SK-N-MC (cell line): ENCODE measurements at regions not wholly inside any gene's neighbourhood (a gene's known extent, or its start where the extent isn't known, plus 50 kb on each side); places are given as distances from the start of the nearest gene placed in this dataset.

Source experiments
- EZH2 ChIP-seq: fragments of 200-600 bp; sonication (generic); IDR thresholded peaks from one replicate; pipeline ENCODE4 v1.6.1; 2017; ENCODE audit warnings: antibody characterized with exemption
- FOXP2 ChIP-seq: optimal IDR thresholded peaks from 2 replicates; pipeline ENCODE3; 2011; ENCODE audit warnings: mild to moderate bottlenecking, moderate library complexity; ENCODE audit not compliant: insufficient read depth; ENCODE audit errors: extremely low read length, control extremely low read depth
- POLR2AphosphoS5 ChIP-seq: IDR thresholded peaks from 2 replicates; pipeline ENCODE4 v1.6.1; 2012; ENCODE audit warnings: mild to moderate bottlenecking, low read depth, low read length, borderline replicate concordance

DNA sequence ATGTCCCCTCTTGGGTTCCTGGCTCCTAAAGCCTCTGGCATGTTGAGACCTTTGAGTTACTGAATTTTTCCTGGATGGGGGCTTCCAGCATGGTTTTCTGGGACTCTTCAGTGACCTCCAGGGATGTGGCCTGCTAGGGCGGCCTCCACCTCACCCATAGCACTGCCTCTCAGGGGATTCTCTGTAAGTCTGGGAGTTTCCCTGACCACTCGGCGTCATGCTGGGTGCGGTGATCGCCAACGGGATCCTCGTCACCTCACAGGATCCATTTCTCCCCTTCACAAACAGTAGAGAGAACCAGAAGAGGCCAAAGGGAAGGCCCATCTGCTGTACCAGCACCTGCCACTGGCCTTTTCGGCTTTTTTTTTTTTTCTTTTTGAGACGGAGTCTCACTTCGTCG, 84.3 kb downstream of the NPTX2 start:
- TF ChIP-seq EZH2 (no peak), POLR2AphosphoS5 (no peak), FOXP2 (no peak)
